ENCODE measurements at regions not wholly inside any gene's neighbourhood (a gene's known extent, or its start where the extent isn't known, plus 50 kb on each side); places are given as distances from the start of the nearest gene placed in this dataset.

- DNase-seq (ENCODE audit: low read depth, low spot score): no peak
Observed at GRCh38 chr17:62913991-62914570, 52.0 kb upstream of the TANC2 start.

GRCh38 chr17:62912363-62912762 is 53.7 kb upstream of the TANC2 start:
- no peak for DNase-seq (ENCODE audit: low read depth, low spot score)

- no peak for DNase-seq (ENCODE audit: low read depth, low spot score)
Observed at GRCh38 chr17:62911114-62911513, 54.9 kb upstream of the TANC2 start.

GRCh38 chr17:62910277-62910676 is 55.8 kb upstream of the TANC2 start:
- DNase-seq (ENCODE audit: low read depth, low spot score): no peak

- DNase-seq (ENCODE audit: low read depth, low spot score): no peak
Observed at GRCh38 chr17:62907961-62908360, 58.1 kb upstream of the TANC2 start.

- DNase-seq (ENCODE audit: low read depth, low spot score): no peak
Observed at GRCh38 chr17:62906881-62907280, 59.2 kb upstream of the TANC2 start.

GRCh38 chr17:62905233-62905632 is 60.8 kb upstream of the TANC2 start:
- DNase-seq (ENCODE audit: low read depth, low spot score): no peak

- DNase-seq (ENCODE audit: low read depth, low spot score): no peak
Observed at GRCh38 chr17:62902531-62903220, 63.4 kb upstream of the TANC2 start.

- DNase-seq (ENCODE audit: low read depth, low spot score): no peak
Observed at GRCh38 chr17:62901544-62901943, 64.5 kb upstream of the TANC2 start.

GRCh38 chr17:62900096-62900495 is 65.9 kb upstream of the TANC2 start:
- DNase-seq (ENCODE audit: low read depth, low spot score): no peak

GRCh38 chr17:62899361-62899760 is 66.7 kb upstream of the TANC2 start:
- DNase-seq (ENCODE audit: low read depth, low spot score): no peak

GRCh38 chr17:62898239-62898864 is 67.7 kb upstream of the TANC2 start:
- DNase-seq (ENCODE audit: low read depth, low spot score): no peak

- no peak for DNase-seq (ENCODE audit: low read depth, low spot score)
Observed at GRCh38 chr17:62897706-62898105, 68.3 kb upstream of the TANC2 start.

- peak; percentile 35 for DNase-seq (ENCODE audit: low read depth, low spot score)
Observed at GRCh38 chr17:62895320-62896301, 70.4 kb upstream of the TANC2 start.

GRCh38 chr17:62892870-62893338 is 73.1 kb upstream of the TANC2 start:
- DNase-seq (ENCODE audit: low read depth, low spot score): peak; percentile 53

GRCh38 chr17:62892061-62892675 is 73.9 kb upstream of the TANC2 start:
- DNase-seq (ENCODE audit: low read depth, low spot score): no peak

- no peak for DNase-seq (ENCODE audit: low read depth, low spot score)
Observed at GRCh38 chr17:62891659-62892058, 74.4 kb upstream of the TANC2 start.

- no peak for DNase-seq (ENCODE audit: low read depth, low spot score)
Observed at GRCh38 chr17:62888765-62889164, 77.3 kb upstream of the TANC2 start.

GRCh38 chr17:62888148-62888547 is 77.9 kb upstream of the TANC2 start:
- no peak for DNase-seq (ENCODE audit: low read depth, low spot score)

- no peak for DNase-seq (ENCODE audit: low read depth, low spot score)
Observed at GRCh38 chr17:62887437-62887836, 78.6 kb upstream of the TANC2 start.

- no peak for DNase-seq (ENCODE audit: low read depth, low spot score)
Observed at GRCh38 chr17:62884781-62885180, 76.7 kb upstream of the MARCHF10 start.

Measured in astrocyte of the hippocampus (primary cell).